Glomerular endothelial cell (primary cell): ENCODE measurements at regions not wholly inside any gene's neighbourhood (a gene's known extent, or its start where the extent isn't known, plus 50 kb on each side); places are given as distances from the start of the nearest gene placed in this dataset.
"Not testable (repeated sequence)": the region's sequence is repeated elsewhere in the genome, so short reads cannot be mapped to it uniquely, and the experiment has no call there.

Experiments used
- DNase-seq: peaks from one replicate; pipeline ENCODE4 v3.0.0-alpha.2; 2011; ENCODE audit warnings: low read depth, low spot score; ENCODE audit errors: extremely low read depth

GRCh38 chr13:99686157-99686572 lies 184.9 kb downstream of the TM9SF2 start:
- no peak for DNase-seq

- DNase-seq = no peak
These were observed 180.4 kb downstream of the TM9SF2 start for GRCh38 chr13:99681695-99682094.

- DNase-seq = no peak
These were observed 176.1 kb downstream of the TM9SF2 start for GRCh38 chr13:99677116-99677951.

- DNase-seq = no peak
These were observed 170.5 kb downstream of the TM9SF2 start for GRCh38 chr13:99671746-99672145.

- not testable (repeated sequence) for DNase-seq
These were observed 167.8 kb downstream of the TM9SF2 start for GRCh38 chr13:99669096-99669495.

- DNase-seq = no peak
These were observed 165.0 kb downstream of the TM9SF2 start for GRCh38 chr13:99666146-99666805.

GRCh38 chr13:99665711-99666110 lies 164.4 kb downstream of the TM9SF2 start:
- no peak for DNase-seq

- DNase-seq = no peak
These were observed 162.6 kb downstream of the TM9SF2 start for GRCh38 chr13:99663908-99664307.

- DNase-seq = no peak
These were observed 162.0 kb downstream of the TM9SF2 start for GRCh38 chr13:99663185-99663825.

GRCh38 chr13:99662678-99663077 lies 161.4 kb downstream of the TM9SF2 start:
- no peak for DNase-seq

GRCh38 chr13:99661791-99662190 lies 160.5 kb downstream of the TM9SF2 start:
- DNase-seq = no peak

GRCh38 chr13:99659866-99660554 lies 158.7 kb downstream of the TM9SF2 start:
- DNase-seq = no peak

- no peak for DNase-seq
These were observed 158.0 kb downstream of the TM9SF2 start for GRCh38 chr13:99659226-99659625.

- no peak for DNase-seq
These were observed 157.2 kb downstream of the TM9SF2 start for GRCh38 chr13:99658261-99658991.

- no peak for DNase-seq
These were observed 156.6 kb downstream of the TM9SF2 start for GRCh38 chr13:99657848-99658260.

GRCh38 chr13:99656844-99657381 lies 155.6 kb downstream of the TM9SF2 start:
- no peak for DNase-seq

- DNase-seq = no peak
These were observed 154.9 kb downstream of the TM9SF2 start for GRCh38 chr13:99656092-99656745.

GRCh38 chr13:99655351-99656091 lies 154.2 kb downstream of the TM9SF2 start:
- no peak for DNase-seq

- no peak for DNase-seq
These were observed 152.8 kb downstream of the TM9SF2 start for GRCh38 chr13:99654076-99654475.
